ENCODE measurements at regions not wholly inside any gene's neighbourhood (a gene's known extent, or its start where the extent isn't known, plus 50 kb on each side); places are given as distances from the start of the nearest gene placed in this dataset.

DNA sequence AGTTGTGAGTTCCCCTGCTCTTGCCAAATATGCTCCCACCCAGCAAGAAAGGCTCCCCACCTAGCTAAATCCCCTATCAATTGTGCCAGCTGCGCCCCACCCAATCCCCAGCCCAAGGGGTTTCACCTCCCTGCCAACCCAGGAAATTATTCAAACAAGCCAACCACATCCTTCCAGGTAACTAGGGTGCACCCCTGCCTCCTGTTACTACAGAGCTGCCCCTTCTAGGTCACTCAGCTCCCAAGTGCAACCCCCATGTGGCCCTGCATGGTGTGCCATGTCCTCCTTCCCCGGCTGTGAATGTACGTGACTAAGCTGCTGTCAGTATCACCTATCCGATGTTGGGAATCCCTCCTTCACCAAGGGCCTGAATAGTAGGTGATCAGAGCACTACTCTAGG lies 91.2 kb upstream of the LDAH start:
- DNase-seq (ENCODE audit: low read depth in 2 of 2): no peak

DNA sequence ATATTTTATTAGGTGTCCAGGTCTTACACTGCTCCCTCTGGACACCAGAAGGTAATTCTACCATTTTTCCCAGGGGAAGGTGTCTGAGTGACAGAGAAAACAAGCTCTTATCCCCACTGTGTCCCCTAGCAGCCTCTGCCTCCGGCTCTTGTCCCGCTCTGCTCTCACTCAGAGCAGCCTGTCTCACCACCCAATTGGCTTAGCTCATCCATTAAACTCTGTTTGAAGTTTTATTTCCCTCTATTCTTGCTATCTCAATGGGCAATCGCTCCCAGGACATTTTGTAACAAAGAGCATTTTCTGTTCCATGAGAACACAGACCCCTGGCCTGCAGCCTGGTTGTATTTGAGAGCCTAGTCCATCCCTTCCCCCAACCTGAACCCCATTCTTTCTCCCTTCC lies 90.6 kb upstream of the LDAH start:
- DNase-seq (ENCODE audit: low read depth in 2 of 2): no peak

DNA sequence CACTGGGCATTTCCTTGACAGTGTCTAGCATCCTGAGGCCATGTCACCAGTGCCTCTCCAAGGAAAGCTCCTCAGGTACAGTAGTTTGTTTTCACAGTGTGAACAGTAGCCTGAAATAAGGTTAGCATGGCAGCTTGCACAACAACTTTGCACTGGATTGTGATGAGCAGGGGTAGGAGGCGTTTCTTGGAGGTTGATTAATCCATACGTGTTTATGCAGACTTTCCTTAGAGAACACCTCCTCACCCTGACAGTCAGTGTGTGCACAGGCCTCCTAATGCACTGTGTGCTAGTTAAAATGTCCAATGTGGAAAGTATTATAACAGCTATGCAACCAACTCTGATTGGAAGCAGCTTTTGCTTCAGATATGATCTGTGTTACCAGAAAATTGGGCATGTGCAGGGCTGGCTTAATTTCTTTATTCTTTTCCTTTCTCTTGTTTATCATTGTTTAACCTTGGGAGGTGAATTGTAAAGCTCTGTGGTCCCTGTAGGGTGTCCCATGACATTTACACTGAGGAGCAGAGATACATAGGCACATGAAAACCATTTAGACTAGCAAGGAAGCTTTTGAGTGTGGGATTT lies 77.2 kb upstream of the LDAH start:
- DNase-seq (ENCODE audit: low read depth in 2 of 2): no peak

DNA sequence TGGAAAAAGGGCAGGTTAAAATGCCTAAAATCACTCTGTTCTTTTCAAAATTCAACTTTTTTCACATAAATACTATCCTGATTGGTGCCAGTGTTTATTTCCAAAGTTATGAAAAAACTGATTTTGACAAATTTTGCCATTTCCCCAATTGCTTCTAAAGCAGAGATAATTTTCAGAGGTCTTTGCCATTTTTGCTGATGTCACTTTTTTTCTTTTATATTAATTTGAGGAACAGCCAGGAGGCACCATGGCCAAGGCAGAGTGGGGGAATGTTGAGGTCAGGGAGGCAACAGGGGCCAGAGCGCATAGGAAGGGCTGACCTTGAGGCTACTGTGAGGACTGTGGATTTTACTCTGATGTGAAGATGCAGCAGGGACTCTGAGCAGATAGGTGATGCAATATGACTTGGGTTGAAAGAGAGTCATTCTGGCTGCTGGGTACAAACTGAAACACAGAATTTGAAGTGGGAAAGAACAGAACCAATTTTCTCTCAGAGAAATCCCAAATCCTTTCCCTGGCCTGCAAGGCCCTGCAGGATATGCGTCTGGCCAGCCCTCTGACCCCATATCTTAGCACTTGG lies 75.1 kb upstream of the LDAH start:
- no peak for DNase-seq (ENCODE audit: low read depth in 2 of 2)

DNA sequence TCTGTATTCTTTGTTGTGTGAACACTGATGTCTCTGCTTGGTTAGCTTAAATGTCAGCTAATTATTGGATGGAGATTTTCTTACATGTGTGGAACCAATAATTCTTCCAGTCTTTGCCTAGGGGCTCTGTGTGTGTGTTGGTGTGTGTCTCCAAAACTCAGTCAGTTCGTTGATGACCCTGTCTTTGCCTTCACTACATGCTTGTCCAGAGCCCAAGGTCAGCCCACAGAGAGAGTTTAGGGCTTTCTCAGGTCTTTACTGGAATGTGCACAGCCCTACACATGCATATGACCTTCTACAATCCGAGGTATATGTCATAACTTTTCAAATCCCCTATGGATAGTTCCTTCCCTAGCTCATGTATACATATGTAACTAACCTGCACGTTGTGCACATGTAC lies 74.1 kb upstream of the LDAH start:
- no peak for DNase-seq (ENCODE audit: low read depth in 2 of 2)

DNA sequence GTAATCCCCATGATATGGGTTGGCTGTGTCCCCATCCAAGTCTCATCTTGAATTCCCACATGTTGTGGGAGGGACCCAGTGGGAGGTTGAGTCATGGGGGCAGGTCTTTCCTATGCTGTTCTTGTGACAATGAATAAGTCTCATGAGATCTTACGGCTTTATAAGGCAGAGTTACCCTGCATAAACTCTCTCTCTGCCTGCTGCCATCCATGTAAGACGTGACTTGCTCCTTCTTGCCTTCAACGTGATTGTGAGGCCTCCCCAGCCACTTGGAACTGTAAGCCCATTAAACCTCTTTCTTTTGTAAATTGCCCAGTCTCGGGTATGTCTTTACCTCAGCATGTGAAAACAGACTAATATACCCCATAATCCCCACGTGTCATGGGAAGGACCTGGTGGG lies 61.9 kb upstream of the LDAH start:
- DNase-seq (ENCODE audit: low read depth in 2 of 2): no peak

DNA sequence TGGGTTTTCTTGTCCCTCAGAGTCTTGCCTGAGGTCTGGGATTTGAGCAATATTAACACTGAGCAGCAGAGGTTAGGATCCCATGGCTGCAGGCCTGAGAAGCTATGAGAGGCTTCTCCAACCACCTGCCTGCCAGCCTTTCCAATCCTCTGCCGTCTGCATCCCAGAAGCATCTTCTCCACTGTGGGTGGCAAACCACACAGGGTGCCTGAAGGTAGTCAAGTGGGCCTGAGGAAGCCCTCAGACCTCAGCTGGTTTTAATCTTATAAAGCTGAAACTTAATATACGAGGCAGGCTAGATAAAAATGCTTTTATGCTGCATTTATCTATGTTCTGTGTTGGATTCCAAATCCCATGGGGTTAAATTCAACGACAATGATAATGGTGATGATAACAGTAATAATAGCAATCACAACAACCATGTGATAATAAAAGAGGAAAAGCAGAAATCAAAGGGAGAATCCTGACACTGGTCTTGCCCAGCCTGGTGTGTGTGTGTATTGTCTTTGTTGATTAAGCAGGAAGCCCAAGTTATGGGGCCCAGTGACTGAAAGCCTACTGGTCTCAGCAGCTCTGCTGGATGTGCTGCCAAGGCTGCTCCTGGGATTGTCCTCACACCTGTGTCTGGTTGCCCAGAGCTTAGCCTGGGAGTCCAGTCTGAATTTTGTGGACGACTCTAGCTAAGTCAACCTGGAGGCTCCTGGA lies 59.7 kb upstream of the LDAH start:
- no peak for DNase-seq (ENCODE audit: low read depth in 2 of 2)

DNA sequence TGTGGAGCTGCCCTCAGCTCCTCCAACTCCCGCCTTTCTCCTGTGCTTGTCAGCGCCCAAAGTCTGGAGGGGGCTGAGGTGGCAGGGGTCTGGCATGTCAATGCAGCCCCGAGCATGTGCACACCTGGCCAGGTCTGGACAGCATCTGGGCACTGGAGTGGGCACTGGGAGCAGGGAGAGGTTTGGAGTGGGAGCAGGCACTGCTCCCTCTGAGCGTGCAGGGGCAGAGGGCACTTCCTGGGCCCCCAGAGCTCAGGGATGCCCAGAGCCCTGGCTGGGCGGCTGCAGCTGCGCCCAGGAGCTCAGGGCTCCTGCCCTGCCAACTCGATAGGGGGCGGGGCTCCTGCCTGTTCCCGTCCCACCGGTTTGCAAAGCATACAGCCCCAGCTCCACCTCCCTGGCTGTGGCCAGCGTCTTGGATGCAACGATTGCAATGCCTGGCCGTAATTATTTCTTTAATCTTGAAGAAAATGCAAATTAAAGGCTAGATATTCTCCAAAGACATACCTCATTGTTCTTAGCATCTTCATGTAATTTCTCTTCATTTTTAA lies 57.4 kb upstream of the LDAH start:
- no peak for DNase-seq (ENCODE audit: low read depth in 2 of 2)

DNA sequence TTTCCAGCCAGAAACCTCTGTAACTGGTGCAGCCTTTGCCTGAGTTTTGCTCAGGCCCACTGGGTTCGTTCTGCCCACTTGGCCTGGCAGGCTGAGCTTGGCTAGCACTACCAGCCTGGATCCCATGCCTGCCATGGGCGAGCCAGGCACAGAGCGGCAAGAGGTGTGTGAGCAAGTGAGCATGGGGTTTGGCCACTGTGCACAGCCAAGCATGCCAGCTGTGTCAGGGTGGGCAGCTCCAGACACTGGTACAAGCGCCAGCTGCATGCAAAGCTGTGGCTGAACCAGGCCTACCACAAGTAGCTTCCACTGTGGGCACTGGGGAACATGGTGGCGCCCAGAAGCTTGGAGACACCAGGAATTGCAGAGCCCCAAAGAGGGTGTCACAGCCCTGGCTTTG lies 56.3 kb upstream of the LDAH start:
- no peak for DNase-seq (ENCODE audit: low read depth in 2 of 2)

DNA sequence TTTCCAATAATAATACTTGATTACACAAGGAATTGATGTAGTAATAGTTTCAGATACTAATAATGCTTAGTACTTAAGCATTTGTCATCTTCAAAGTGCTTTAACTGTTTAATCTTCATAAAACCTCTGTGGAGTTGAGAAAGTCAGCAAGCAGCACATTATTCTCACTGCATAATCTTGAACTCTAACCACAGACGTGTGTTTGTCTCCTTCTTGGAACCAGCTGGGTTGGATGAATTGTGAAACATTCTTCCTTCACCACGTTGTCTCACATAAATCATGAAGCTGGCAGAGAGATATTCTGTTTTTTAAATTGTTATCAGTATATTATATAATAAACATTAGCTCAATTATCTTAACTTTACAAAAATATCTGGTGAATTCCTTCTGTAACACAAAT lies 55.1 kb upstream of the LDAH start:
- no peak for DNase-seq (ENCODE audit: low read depth in 2 of 2)
